Liver (tissue), 8 donors: ENCODE measurements at regions not wholly inside any gene's neighbourhood (a gene's known extent, or its start where the extent isn't known, plus 50 kb on each side); places are given as distances from the start of the nearest gene placed in this dataset.

ENCODE experiments used
- DNase-seq: peaks from one replicate; pipeline ENCODE4 v3.0.0-alpha.2; 2017; ENCODE audit warnings: low spot score
- H3K27ac ChIP-seq, 2 donors: one replicate each; pipeline ENCODE4 v1.7.0; 2013; ENCODE audit warnings: inconsistent platforms in 2 of 2, low read length in 2 of 2, control low read depth in 1 of 2, low read depth in 1 of 2, mild to moderate bottlenecking in 1 of 2
- H3K27me3 ChIP-seq, 4 donors: one replicate each; pipeline versions ENCODE4 v1.6.1 to v1.7.0; 2013; ENCODE audit warnings: low read length in 3 of 4, inconsistent platforms in 1 of 4, mild to moderate bottlenecking in 1 of 4, moderate library complexity in 1 of 4; ENCODE audit not compliant: control insufficient read depth in 4 of 4, insufficient read depth in 4 of 4
- H3K36me3 ChIP-seq, 4 donors: one replicate each; pipeline versions ENCODE4 v1.6.1 to v1.7.0; 2013; ENCODE audit warnings: low read length in 3 of 4, mild to moderate bottlenecking in 3 of 4, low read depth in 1 of 4, moderate library complexity in 1 of 4; ENCODE audit not compliant: control insufficient read depth in 4 of 4, insufficient read depth in 3 of 4
- H3K4me1 ChIP-seq, 4 donors: one replicate each; pipeline versions ENCODE4 v1.6.1 to v1.7.0; 2013; ENCODE audit warnings: low read length in 3 of 4, mild to moderate bottlenecking in 3 of 4, moderate library complexity in 1 of 4; ENCODE audit not compliant: control insufficient read depth in 4 of 4, insufficient read depth in 4 of 4
- H3K4me3 ChIP-seq, 3 donors: one replicate each; pipeline versions ENCODE4 v1.6.1 to v1.7.0; 2013; ENCODE audit warnings: low read length in 3 of 3, control low read depth in 1 of 3, low read depth in 1 of 3, mild to moderate bottlenecking in 1 of 3
- H3K9ac ChIP-seq, 2 donors: one replicate each; pipeline ENCODE4 v1.7.0; 2013; ENCODE audit warnings: low read length in 2 of 2, mild to moderate bottlenecking in 2 of 2, moderate library complexity in 2 of 2, control low read depth in 1 of 2, low read depth in 1 of 2
- H3K9me3 ChIP-seq, 4 donors: one replicate each; pipeline versions ENCODE4 v1.6.1 to v1.7.0; 2013; ENCODE audit warnings: low read length in 3 of 4; ENCODE audit not compliant: control insufficient read depth in 4 of 4
- GABPA ChIP-seq, 2 donors: IDR thresholded peaks in 1 of 2; conservative IDR thresholded peaks in 1 of 2; 2 replicates each; pipeline ENCODE4 v1.6.1; 2016; ENCODE audit warnings: antibody characterized with exemption in 2 of 2, mild to moderate bottlenecking in 1 of 2, moderate library complexity in 1 of 2
- HNF4A ChIP-seq, 2 donors: conservative IDR thresholded peaks; 2 replicates each; pipeline ENCODE4 v1.6.1; 2016; ENCODE audit warnings: antibody characterized with exemption in 2 of 2, mild to moderate bottlenecking in 2 of 2
- HNF4G ChIP-seq: IDR thresholded peaks from 2 replicates; pipeline ENCODE4 v1.6.1; 2016; ENCODE audit warnings: antibody characterized with exemption
- JUND ChIP-seq, 2 donors: IDR thresholded peaks; 2 replicates each; pipeline ENCODE4 v1.6.1; 2016; ENCODE audit warnings: antibody characterized with exemption in 2 of 2
- NR2F2 ChIP-seq: IDR thresholded peaks from 2 replicates; pipeline ENCODE4 v1.6.1; 2016; ENCODE audit warnings: antibody characterized with exemption
- RAD21 ChIP-seq, 2 donors: IDR thresholded peaks; 2 replicates each; pipeline ENCODE4 v1.6.1; 2016; ENCODE audit warnings: antibody characterized with exemption in 2 of 2, mild to moderate bottlenecking in 2 of 2
- RXRA ChIP-seq, 2 donors: IDR thresholded peaks; 2 replicates each; pipeline ENCODE4 v1.6.1; 2017 to 2018; ENCODE audit warnings: antibody characterized with exemption in 2 of 2, mild to moderate bottlenecking in 1 of 2
- SP1 ChIP-seq: IDR thresholded peaks from 2 replicates; pipeline ENCODE4 v1.6.1; 2018; ENCODE audit warnings: antibody characterized with exemption, mild to moderate bottlenecking
- TAF1 ChIP-seq: conservative IDR thresholded peaks from 2 replicates; pipeline ENCODE4 v1.6.1; 2016; ENCODE audit warnings: antibody characterized with exemption, mild to moderate bottlenecking
- YY1 ChIP-seq: IDR thresholded peaks from 2 replicates; pipeline ENCODE4 v1.6.1; 2016; ENCODE audit warnings: antibody characterized with exemption, mild to moderate bottlenecking
- WGBS: extraction: QIAGEN DNeasy Blood & Tissue Kit; methylation state at CpG from one replicate; pipeline ENCODE4 v1.1.7; 2013; 5-methylcytosine and 5-hydroxymethylcytosine counted together
- TF ChIP-seq, protein P1 (sequence below): IDR thresholded peaks from 2 replicates; pipeline ENCODE4 v1.6.1; 2016; ENCODE audit warnings: antibody characterized with exemption, mild to moderate bottlenecking
- TF ChIP-seq, protein P2 (sequence below): IDR thresholded peaks from 2 replicates; pipeline ENCODE4 v1.6.1; 2016; ENCODE audit warnings: antibody characterized with exemption
- TF ChIP-seq, protein P3 (sequence below): IDR thresholded peaks from 2 replicates; pipeline ENCODE4 v1.6.1; 2016; ENCODE audit warnings: antibody characterized with exemption
- TF ChIP-seq, protein P4 (sequence below): fragments of 150-350 bp; IDR thresholded peaks from 2 replicates; pipeline ENCODE4 v1.5.1; 2017; ENCODE audit warnings: improper control_type of control experiment, low read depth, low read length; ENCODE audit not compliant: missing input control
- TF ChIP-seq, protein P5 (sequence below): IDR thresholded peaks from 2 replicates; pipeline ENCODE4 v1.6.1; 2016; ENCODE audit warnings: antibody characterized with exemption
- donor health status: healthy.
- donor health status: healthy.
- donor health status: healthy.
- donor health status: healthy.
- donor health status: healthy.

DNA sequence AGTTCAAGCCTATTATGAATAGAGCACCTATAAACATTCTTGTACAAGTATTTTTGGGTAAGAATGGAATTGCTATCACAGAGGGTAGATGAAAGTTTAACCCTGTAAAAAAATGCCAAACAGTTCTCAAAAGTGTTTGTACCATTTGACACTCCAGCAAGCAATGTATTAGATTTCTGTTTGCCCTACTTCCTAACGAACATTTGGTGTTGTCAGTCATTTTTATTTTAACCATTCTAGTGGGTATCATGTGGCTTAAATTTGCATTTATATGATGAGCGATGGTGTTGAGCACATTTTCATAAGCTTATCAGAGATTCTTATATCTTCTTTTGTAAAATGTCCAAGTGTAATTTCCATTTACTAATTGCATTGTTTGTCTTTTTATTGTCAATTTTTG lies 608.2 kb upstream of the ACVR2A start (continued):
- TF ChIP-seq, protein P1, sequence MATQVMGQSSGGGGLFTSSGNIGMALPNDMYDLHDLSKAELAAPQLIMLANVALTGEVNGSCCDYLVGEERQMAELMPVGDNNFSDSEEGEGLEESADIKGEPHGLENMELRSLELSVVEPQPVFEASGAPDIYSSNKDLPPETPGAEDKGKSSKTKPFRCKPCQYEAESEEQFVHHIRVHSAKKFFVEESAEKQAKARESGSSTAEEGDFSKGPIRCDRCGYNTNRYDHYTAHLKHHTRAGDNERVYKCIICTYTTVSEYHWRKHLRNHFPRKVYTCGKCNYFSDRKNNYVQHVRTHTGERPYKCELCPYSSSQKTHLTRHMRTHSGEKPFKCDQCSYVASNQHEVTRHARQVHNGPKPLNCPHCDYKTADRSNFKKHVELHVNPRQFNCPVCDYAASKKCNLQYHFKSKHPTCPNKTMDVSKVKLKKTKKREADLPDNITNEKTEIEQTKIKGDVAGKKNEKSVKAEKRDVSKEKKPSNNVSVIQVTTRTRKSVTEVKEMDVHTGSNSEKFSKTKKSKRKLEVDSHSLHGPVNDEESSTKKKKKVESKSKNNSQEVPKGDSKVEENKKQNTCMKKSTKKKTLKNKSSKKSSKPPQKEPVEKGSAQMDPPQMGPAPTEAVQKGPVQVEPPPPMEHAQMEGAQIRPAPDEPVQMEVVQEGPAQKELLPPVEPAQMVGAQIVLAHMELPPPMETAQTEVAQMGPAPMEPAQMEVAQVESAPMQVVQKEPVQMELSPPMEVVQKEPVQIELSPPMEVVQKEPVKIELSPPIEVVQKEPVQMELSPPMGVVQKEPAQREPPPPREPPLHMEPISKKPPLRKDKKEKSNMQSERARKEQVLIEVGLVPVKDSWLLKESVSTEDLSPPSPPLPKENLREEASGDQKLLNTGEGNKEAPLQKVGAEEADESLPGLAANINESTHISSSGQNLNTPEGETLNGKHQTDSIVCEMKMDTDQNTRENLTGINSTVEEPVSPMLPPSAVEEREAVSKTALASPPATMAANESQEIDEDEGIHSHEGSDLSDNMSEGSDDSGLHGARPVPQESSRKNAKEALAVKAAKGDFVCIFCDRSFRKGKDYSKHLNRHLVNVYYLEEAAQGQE: no peak
- TF ChIP-seq, protein P2, sequence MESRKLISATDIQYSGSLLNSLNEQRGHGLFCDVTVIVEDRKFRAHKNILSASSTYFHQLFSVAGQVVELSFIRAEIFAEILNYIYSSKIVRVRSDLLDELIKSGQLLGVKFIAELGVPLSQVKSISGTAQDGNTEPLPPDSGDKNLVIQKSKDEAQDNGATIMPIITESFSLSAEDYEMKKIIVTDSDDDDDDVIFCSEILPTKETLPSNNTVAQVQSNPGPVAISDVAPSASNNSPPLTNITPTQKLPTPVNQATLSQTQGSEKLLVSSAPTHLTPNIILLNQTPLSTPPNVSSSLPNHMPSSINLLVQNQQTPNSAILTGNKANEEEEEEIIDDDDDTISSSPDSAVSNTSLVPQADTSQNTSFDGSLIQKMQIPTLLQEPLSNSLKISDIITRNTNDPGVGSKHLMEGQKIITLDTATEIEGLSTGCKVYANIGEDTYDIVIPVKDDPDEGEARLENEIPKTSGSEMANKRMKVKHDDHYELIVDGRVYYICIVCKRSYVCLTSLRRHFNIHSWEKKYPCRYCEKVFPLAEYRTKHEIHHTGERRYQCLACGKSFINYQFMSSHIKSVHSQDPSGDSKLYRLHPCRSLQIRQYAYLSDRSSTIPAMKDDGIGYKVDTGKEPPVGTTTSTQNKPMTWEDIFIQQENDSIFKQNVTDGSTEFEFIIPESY: no peak
- TF ChIP-seq YY1 (no peak), SP1 (no peak)

DNA sequence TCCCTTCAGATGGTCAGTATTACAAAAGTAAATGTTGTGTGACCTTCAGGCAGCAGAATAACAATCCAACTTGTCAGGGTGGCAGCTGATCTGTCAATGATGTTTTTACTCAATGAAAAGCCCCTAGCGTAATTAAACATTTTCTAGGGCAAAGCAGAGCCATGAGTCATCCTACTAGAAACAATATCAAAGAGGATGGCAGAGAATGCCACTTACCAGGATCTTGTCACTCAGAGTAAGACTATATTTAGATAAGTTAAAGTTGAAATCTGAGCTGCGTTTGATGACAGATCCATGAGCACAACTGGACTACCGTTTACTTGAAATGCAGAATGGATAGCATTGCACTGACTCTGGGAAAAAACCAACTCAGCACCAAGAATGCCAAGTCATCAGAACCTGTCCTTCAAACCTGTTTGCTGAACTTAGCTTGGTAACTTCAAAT lies 612.6 kb upstream of the ACVR2A start:
- no peaks in the 10 kb centered on the region for H3K27me3 ChIP-seq
- H3K4me1 ChIP-seq: no peaks in the 10 kb centered on the region
- no peak overlapping the region for H3K27ac ChIP-seq
- no peaks in the 10 kb centered on the region for H3K9me3 ChIP-seq
- WGBS: 66% methylated on average over 3 of the region's 3 CpGs
- H3K9ac ChIP-seq: no peak overlapping the region
- no peak for TF ChIP-seq TAF1
- no peak for TF ChIP-seq JUND (IDR thresholded peaks at IDR 0.05)
- H3K36me3 ChIP-seq: no peaks in the 10 kb centered on the region
- DNase-seq: no peak
- H3K4me3 ChIP-seq: no peak overlapping the region

DNA sequence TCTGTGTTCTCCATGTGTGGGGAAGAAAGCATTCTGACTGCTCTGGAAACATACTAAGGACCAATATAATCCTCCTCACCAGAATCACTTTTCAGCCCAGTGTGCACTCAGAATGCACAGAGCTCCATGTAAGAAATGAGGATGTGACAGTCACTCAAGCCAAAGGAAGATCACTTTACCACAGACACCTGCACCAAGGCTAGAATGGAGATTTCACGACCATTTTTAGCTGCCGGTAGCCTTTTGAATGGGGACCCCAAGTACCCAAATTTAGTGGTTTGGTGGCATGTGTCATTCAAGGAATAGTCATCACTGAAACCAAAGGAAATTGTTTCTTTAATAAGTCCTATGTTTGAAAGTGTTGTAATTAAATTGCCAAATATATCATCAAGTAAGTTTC lies 613.2 kb upstream of the ACVR2A start:
- no peaks in the 10 kb centered on the region for H3K9me3 ChIP-seq
- 86% methylated on average over 2 of the region's 2 CpGs for WGBS
- no peak overlapping the region for H3K9ac ChIP-seq
- H3K4me1 ChIP-seq: no peaks in the 10 kb centered on the region
- TF ChIP-seq GABPA (IDR thresholded peaks at IDR 0.05 in 1 of 2, conservative IDR thresholded peaks at IDR 0.05 in 1 of 2): no peak
- no peak for TF ChIP-seq HNF4G
- TF ChIP-seq RXRA (IDR thresholded peaks at IDR 0.05): no peak
- no peak for TF ChIP-seq TAF1
- TF ChIP-seq NR2F2: no peak
- TF ChIP-seq, protein P1: no peak
- TF ChIP-seq, protein P3, sequence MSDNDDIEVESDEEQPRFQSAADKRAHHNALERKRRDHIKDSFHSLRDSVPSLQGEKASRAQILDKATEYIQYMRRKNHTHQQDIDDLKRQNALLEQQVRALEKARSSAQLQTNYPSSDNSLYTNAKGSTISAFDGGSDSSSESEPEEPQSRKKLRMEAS: no peak
- TF ChIP-seq, protein P4, sequence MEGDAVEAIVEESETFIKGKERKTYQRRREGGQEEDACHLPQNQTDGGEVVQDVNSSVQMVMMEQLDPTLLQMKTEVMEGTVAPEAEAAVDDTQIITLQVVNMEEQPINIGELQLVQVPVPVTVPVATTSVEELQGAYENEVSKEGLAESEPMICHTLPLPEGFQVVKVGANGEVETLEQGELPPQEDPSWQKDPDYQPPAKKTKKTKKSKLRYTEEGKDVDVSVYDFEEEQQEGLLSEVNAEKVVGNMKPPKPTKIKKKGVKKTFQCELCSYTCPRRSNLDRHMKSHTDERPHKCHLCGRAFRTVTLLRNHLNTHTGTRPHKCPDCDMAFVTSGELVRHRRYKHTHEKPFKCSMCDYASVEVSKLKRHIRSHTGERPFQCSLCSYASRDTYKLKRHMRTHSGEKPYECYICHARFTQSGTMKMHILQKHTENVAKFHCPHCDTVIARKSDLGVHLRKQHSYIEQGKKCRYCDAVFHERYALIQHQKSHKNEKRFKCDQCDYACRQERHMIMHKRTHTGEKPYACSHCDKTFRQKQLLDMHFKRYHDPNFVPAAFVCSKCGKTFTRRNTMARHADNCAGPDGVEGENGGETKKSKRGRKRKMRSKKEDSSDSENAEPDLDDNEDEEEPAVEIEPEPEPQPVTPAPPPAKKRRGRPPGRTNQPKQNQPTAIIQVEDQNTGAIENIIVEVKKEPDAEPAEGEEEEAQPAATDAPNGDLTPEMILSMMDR: no peak
- TF ChIP-seq, protein P2: no peak
- TF ChIP-seq, protein P5, sequence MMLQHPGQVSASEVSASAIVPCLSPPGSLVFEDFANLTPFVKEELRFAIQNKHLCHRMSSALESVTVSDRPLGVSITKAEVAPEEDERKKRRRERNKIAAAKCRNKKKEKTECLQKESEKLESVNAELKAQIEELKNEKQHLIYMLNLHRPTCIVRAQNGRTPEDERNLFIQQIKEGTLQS: no peak
- TF ChIP-seq HNF4A (conservative IDR thresholded peaks at IDR 0.05): no peak
- TF ChIP-seq JUND (IDR thresholded peaks at IDR 0.05): no peak
- no peak for TF ChIP-seq RAD21 (IDR thresholded peaks at IDR 0.05)
- H3K27ac ChIP-seq: no peak overlapping the region
- H3K36me3 ChIP-seq: no peaks in the 10 kb centered on the region
- no peak overlapping the region for H3K4me3 ChIP-seq
- no peaks in the 10 kb centered on the region for H3K27me3 ChIP-seq
- no peak for DNase-seq
